Panc1 (cell line): ENCODE measurements at regions not wholly inside any gene's neighbourhood (a gene's known extent, or its start where the extent isn't known, plus 50 kb on each side); places are given as distances from the start of the nearest gene placed in this dataset.

Experiments used
- ATAC-seq: fragments of 200-7000 bp; cut with Tn5 transposase; 2 replicates; pipeline ENCODE4 v1.9.1; 2020; ENCODE audit warnings: mild to moderate bottlenecking, moderate library complexity
- BruUV-seq: library from RNA; stranded (reverse); fragments of 400-500 nt; replicated peaks from 2 replicates; lab custom pipeline; 2021; lab: Mats Ljungman, UMichigan
- CTCF ChIA-PET: fragments of 300-600 bp; sonication (Branson Sonifier 250); formaldehyde crosslinking; loops from one replicate; lab custom pipeline; 2022; ENCODE audit warnings: antibody characterized with exemption; lab: Charles Lee
- POLR2A ChIA-PET: fragments of 300-600 bp; sonication (Branson Sonifier 250); formaldehyde crosslinking; loops from one replicate; lab custom pipeline; 2022; ENCODE audit warnings: antibody characterized with exemption; lab: Charles Lee
- DNase-seq: peaks from one replicate; pipeline ENCODE4 v3.0.0-alpha.2; 2010; ENCODE audit warnings: low read depth, low spot score
- H3K27ac ChIP-seq: 2 replicates; pipeline ENCODE4 v1.5.1; 2011; ENCODE audit warnings: mild to moderate bottlenecking, low read length, inconsistent platforms
- H3K27me3 ChIP-seq: fragments of 200-500 bp; sonication (Bioruptor generic); 2 replicates; pipeline ENCODE4 v1.6.0; 2014; ENCODE audit warnings: low read length, inconsistent platforms; ENCODE audit not compliant: control insufficient read depth, insufficient read depth
- H3K36me3 ChIP-seq: fragments of 200-500 bp; sonication (Bioruptor generic); 2 replicates; pipeline ENCODE4 v1.5.1; 2014; ENCODE audit warnings: inconsistent platforms, mild to moderate bottlenecking, low read length, moderate library complexity; ENCODE audit not compliant: control insufficient read depth, insufficient read depth
- H3K4me1 ChIP-seq: 2 replicates; pipeline ENCODE4 v1.5.1; 2011; ENCODE audit warnings: inconsistent platforms, mild to moderate bottlenecking, low read length, moderate library complexity; ENCODE audit not compliant: control insufficient read depth, insufficient read depth
- H3K4me3 ChIP-seq, 2 experiments: 2 replicates each; pipeline ENCODE4 v1.5.1; 2011 to 2012; ENCODE audit warnings: low read depth in 2 of 2, low read length in 2 of 2, mild to moderate bottlenecking in 2 of 2, inconsistent platforms in 1 of 2, moderate library complexity in 1 of 2
- H3K9me3 ChIP-seq: fragments of 200-500 bp; sonication (Bioruptor generic); 2 replicates; pipeline ENCODE4 v1.5.1; 2014; ENCODE audit warnings: low read depth, mild to moderate bottlenecking, inconsistent platforms, low read length, moderate library complexity; ENCODE audit not compliant: control insufficient read depth, insufficient read depth
- POLR2AphosphoS5 ChIP-seq: IDR thresholded peaks from 2 replicates; pipeline ENCODE4 v1.6.1; 2012; ENCODE audit warnings: mild to moderate bottlenecking, low read depth, low read length, moderate library complexity
- SIN3A ChIP-seq: IDR thresholded peaks from 2 replicates; pipeline ENCODE4 v1.6.1; 2012; ENCODE audit warnings: low read depth, mild to moderate bottlenecking, low read length, moderate library complexity, borderline replicate concordance; ENCODE audit not compliant: insufficient read depth
- TCF7L2 ChIP-seq: IDR thresholded peaks from 2 replicates; pipeline ENCODE4 v1.6.1; 2011; ENCODE audit warnings: mild to moderate bottlenecking, low read depth, low read length, inconsistent platforms
- in situ Hi-C: cut with HindIII; loops from 2 replicates; pipeline ENCODE4 v1.10.0; 2016; ENCODE audit warnings: low sequenced_read_pairs, low pct_unique_long_range_greater_than_20kb
- intact Hi-C: fragments of 100-400 bp; cut with micrococcal nuclease; formaldehyde crosslinking; loops from one replicate; pipeline ENCODE4 v1.10.0; 2022; ENCODE audit not compliant: unreplicated experiment
- TF ChIP-seq, protein P1 (sequence below): fragments of 450-650 bp; IDR thresholded peaks from 2 replicates; pipeline ENCODE4 v1.5.1; 2017; ENCODE audit warnings: mild to moderate bottlenecking
- TF ChIP-seq, protein P2 (sequence below), 2 experiments: IDR thresholded peaks; 2 replicates each; pipeline ENCODE4 v1.6.1; 2011 to 2012; ENCODE audit warnings: low read depth in 2 of 2, control low read depth in 1 of 2, low read length in 1 of 2, mild to moderate bottlenecking in 1 of 2, moderate library complexity in 1 of 2; ENCODE audit not compliant: insufficient read depth in 1 of 2

DNA sequence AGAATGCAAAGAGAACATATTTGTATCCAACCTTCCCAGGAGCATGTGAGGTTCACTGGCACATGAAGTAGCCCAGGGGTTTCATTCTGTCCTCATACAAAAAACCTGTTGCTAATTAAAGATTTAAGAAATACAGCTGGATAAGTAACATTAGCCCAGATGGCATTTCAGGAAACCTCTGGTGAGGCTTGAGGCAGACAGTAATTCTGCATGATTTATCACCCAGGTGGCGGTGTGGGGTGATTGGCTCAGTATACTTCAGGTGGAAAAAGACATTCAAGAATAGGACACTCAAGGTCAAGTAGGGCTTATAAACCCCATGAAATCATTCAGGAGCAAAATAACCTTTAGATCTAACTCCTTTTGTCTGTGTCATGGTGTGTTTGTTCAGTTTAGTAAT is 237.4 kb downstream of the RNF144A start:
- in situ Hi-C loops (no loop called here), intact Hi-C loops (no loop called here)
- POLR2A ChIA-PET: no interaction called here
- H3K27ac ChIP-seq: no peak overlapping the region
- no peaks in the 10 kb centered on the region for H3K9me3 ChIP-seq
- no peaks in the 10 kb centered on the region for H3K36me3 ChIP-seq
- no peak for DNase-seq
- no peak overlapping the region for H3K4me3 ChIP-seq
- no TSS peak for BruUV-seq
- no peaks in the 10 kb centered on the region for H3K27me3 ChIP-seq
- H3K4me1 ChIP-seq: no peaks in the 10 kb centered on the region
- TF ChIP-seq, protein P1, sequence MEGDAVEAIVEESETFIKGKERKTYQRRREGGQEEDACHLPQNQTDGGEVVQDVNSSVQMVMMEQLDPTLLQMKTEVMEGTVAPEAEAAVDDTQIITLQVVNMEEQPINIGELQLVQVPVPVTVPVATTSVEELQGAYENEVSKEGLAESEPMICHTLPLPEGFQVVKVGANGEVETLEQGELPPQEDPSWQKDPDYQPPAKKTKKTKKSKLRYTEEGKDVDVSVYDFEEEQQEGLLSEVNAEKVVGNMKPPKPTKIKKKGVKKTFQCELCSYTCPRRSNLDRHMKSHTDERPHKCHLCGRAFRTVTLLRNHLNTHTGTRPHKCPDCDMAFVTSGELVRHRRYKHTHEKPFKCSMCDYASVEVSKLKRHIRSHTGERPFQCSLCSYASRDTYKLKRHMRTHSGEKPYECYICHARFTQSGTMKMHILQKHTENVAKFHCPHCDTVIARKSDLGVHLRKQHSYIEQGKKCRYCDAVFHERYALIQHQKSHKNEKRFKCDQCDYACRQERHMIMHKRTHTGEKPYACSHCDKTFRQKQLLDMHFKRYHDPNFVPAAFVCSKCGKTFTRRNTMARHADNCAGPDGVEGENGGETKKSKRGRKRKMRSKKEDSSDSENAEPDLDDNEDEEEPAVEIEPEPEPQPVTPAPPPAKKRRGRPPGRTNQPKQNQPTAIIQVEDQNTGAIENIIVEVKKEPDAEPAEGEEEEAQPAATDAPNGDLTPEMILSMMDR: no peak
- TF ChIP-seq TCF7L2: no peak
- no peak for TF ChIP-seq POLR2AphosphoS5
- TF ChIP-seq, protein P2, sequence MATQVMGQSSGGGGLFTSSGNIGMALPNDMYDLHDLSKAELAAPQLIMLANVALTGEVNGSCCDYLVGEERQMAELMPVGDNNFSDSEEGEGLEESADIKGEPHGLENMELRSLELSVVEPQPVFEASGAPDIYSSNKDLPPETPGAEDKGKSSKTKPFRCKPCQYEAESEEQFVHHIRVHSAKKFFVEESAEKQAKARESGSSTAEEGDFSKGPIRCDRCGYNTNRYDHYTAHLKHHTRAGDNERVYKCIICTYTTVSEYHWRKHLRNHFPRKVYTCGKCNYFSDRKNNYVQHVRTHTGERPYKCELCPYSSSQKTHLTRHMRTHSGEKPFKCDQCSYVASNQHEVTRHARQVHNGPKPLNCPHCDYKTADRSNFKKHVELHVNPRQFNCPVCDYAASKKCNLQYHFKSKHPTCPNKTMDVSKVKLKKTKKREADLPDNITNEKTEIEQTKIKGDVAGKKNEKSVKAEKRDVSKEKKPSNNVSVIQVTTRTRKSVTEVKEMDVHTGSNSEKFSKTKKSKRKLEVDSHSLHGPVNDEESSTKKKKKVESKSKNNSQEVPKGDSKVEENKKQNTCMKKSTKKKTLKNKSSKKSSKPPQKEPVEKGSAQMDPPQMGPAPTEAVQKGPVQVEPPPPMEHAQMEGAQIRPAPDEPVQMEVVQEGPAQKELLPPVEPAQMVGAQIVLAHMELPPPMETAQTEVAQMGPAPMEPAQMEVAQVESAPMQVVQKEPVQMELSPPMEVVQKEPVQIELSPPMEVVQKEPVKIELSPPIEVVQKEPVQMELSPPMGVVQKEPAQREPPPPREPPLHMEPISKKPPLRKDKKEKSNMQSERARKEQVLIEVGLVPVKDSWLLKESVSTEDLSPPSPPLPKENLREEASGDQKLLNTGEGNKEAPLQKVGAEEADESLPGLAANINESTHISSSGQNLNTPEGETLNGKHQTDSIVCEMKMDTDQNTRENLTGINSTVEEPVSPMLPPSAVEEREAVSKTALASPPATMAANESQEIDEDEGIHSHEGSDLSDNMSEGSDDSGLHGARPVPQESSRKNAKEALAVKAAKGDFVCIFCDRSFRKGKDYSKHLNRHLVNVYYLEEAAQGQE (IDR thresholded peaks at IDR 0.05; ENCODE audit: insufficient read depth in 1 of 2, low read depth in 2 of 2, low read length in 1 of 2): no peak
- no peak for TF ChIP-seq SIN3A
- ATAC-seq: no peak
- CTCF ChIA-PET: no interaction called here

DNA sequence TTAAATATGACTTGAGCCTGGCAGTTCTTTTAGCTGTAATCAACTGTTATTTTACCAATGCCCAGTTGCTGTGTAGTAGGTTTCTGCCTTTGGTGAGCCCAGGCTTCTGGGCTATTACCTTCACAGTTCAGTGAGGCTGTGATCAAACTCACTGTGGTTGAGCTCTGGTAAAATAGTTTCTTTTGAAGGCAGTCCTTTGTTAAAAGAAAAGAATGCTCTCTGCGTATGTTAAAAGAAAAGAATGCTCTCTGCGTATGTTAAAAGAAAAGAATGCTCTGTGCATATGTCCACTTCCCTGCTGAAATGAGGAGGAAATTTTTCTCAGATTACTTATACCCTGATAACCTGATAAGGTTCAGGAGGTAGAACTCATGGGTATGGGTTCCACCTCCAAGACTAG is 244.3 kb downstream of the RNF144A start:
- no TSS peak for BruUV-seq
- intact Hi-C loops: no loop called here
- Histone ChIP-seq H3K9me3 (no peaks in the 10 kb centered on the region), H3K27me3 (no peaks in the 10 kb centered on the region), H3K4me3 (no peak overlapping the region), H3K36me3 (no peaks in the 10 kb centered on the region), H3K27ac (no peak overlapping the region), H3K4me1 (no peaks in the 10 kb centered on the region)
- no peak for DNase-seq
- TF ChIP-seq, protein P1: no peak
- TF ChIP-seq TCF7L2 (no peak), POLR2AphosphoS5 (no peak), SIN3A (no peak)
- TF ChIP-seq, protein P2 (IDR thresholded peaks at IDR 0.05; ENCODE audit: insufficient read depth in 1 of 2, low read depth in 2 of 2, low read length in 1 of 2): no peak
- POLR2A ChIA-PET: no interaction called here
- no peak for ATAC-seq
- CTCF ChIA-PET: no interaction called here
- in situ Hi-C loops: no loop called here
